H9 (cell line): ENCODE measurements at regions not wholly inside any gene's neighbourhood (a gene's known extent, or its start where the extent isn't known, plus 50 kb on each side); places are given as distances from the start of the nearest gene placed in this dataset.

Experiments used
- DNase-seq: peaks from one replicate; pipeline ENCODE4 v3.0.0-alpha.2; 2017
- H2AFZ ChIP-seq: one replicate; pipeline ENCODE4 v1.6.1; 2013; ENCODE audit warnings: mild to moderate bottlenecking, low read length, control low read depth, moderate library complexity
- H2AK5ac ChIP-seq: 2 replicates; pipeline ENCODE4 v1.6.1; 2013; ENCODE audit warnings: low read length, control low read depth, mixed read lengths; ENCODE audit not compliant: insufficient read length
- H2BK120ac ChIP-seq: one replicate; pipeline ENCODE4 v1.6.1; 2013; ENCODE audit warnings: low read depth, mild to moderate bottlenecking, low read length, control low read depth, inconsistent platforms; ENCODE audit not compliant: poor library complexity, severe bottlenecking
- H2BK12ac ChIP-seq: 2 replicates; pipeline ENCODE4 v1.6.1; 2013; ENCODE audit warnings: low read length, control low read depth, mixed read lengths, low read depth; ENCODE audit not compliant: insufficient read length
- H2BK15ac ChIP-seq: 2 replicates; pipeline ENCODE4 v1.6.1; 2013; ENCODE audit warnings: low read depth, low read length, control low read depth
- H2BK20ac ChIP-seq: one replicate; pipeline ENCODE4 v1.6.1; 2013; ENCODE audit warnings: low read depth, mild to moderate bottlenecking, low read length, control low read depth, inconsistent platforms; ENCODE audit not compliant: poor library complexity, severe bottlenecking
- H2BK5ac ChIP-seq: 2 replicates; pipeline ENCODE4 v1.6.1; 2013; ENCODE audit warnings: low read length, control low read depth, mixed read lengths; ENCODE audit not compliant: insufficient read length
- H3K14ac ChIP-seq: 2 replicates; pipeline ENCODE4 v1.6.1; 2013; ENCODE audit warnings: low read length, control low read depth; ENCODE audit not compliant: insufficient read depth
- H3K18ac ChIP-seq: 2 replicates; pipeline ENCODE4 v1.6.1; 2013; ENCODE audit warnings: low read depth, mild to moderate bottlenecking, mixed read lengths, low read length, control low read depth; ENCODE audit not compliant: insufficient read length
- H3K23ac ChIP-seq: 2 replicates; pipeline ENCODE4 v1.6.1; 2013; ENCODE audit warnings: low read length, control low read depth, mixed read lengths, low read depth; ENCODE audit not compliant: insufficient read length
- H3K23me2 ChIP-seq: 2 replicates; pipeline ENCODE4 v1.6.1; 2013; ENCODE audit warnings: low read depth, mild to moderate bottlenecking, mixed read lengths, low read length, control low read depth; ENCODE audit not compliant: insufficient read length, poor library complexity, severe bottlenecking
- H3K27ac ChIP-seq: 2 replicates; pipeline ENCODE4 v1.5.1; 2013; ENCODE audit warnings: low read length, control low read depth, mixed read lengths, low read depth; ENCODE audit not compliant: insufficient read length
- H3K27me3 ChIP-seq: 2 replicates; pipeline ENCODE4 v1.6.1; 2013; ENCODE audit warnings: low read length, control low read depth, inconsistent platforms; ENCODE audit not compliant: insufficient read depth
- H3K4ac ChIP-seq: 2 replicates; pipeline ENCODE4 v1.6.1; 2013; ENCODE audit warnings: low read depth, mild to moderate bottlenecking, control low read depth, inconsistent platforms, low read length, moderate library complexity
- H3K4me1 ChIP-seq: 2 replicates; pipeline ENCODE4 v1.6.1; 2013; ENCODE audit warnings: low read length, control low read depth, inconsistent platforms; ENCODE audit not compliant: insufficient read depth
- H3K4me2 ChIP-seq: 2 replicates; pipeline ENCODE4 v1.6.1; 2013; ENCODE audit warnings: low read length, control low read depth, mixed read lengths; ENCODE audit not compliant: insufficient read length, insufficient read depth
- H3K56ac ChIP-seq: 2 replicates; pipeline ENCODE4 v1.6.1; 2013; ENCODE audit warnings: low read depth, mild to moderate bottlenecking, mixed read lengths, low read length, control low read depth; ENCODE audit not compliant: insufficient read length
- H3K79me1 ChIP-seq: 2 replicates; pipeline ENCODE4 v1.6.1; 2013; ENCODE audit warnings: low read depth, mild to moderate bottlenecking, moderate library complexity, low read length, control low read depth, inconsistent platforms; ENCODE audit not compliant: insufficient read depth, poor library complexity, severe bottlenecking
- H3K79me2 ChIP-seq: 2 replicates; pipeline ENCODE4 v1.6.1; 2013; ENCODE audit warnings: low read length, control low read depth, inconsistent platforms; ENCODE audit not compliant: insufficient read depth
- H3K9ac ChIP-seq: 2 replicates; pipeline ENCODE4 v1.6.1; 2013; ENCODE audit warnings: low read length, control low read depth, mixed read lengths; ENCODE audit not compliant: insufficient read length; ENCODE audit errors: extremely low read depth
- H3K9me3 ChIP-seq: one replicate; pipeline ENCODE4 v1.6.1; 2013; ENCODE audit warnings: low read depth, low read length, inconsistent platforms; ENCODE audit not compliant: control insufficient read depth
- H3T11ph ChIP-seq: one replicate; pipeline ENCODE4 v1.6.1; 2013; ENCODE audit warnings: mild to moderate bottlenecking, low read length, control low read depth, inconsistent platforms
- H4K20me1 ChIP-seq: one replicate; pipeline ENCODE4 v1.6.1; 2013; ENCODE audit not compliant: control insufficient read depth, insufficient read length, insufficient read depth
- H4K5ac ChIP-seq: 2 replicates; pipeline ENCODE4 v1.6.1; 2013; ENCODE audit warnings: low read depth, mild to moderate bottlenecking, mixed read lengths, low read length, control low read depth; ENCODE audit not compliant: insufficient read length
- H4K8ac ChIP-seq: replicated peaks from 2 replicates; pipeline ENCODE4 v1.6.1; 2013; ENCODE audit warnings: low read length, control low read depth, mixed read lengths, low read depth; ENCODE audit not compliant: insufficient read length
- H4K91ac ChIP-seq: 2 replicates; pipeline ENCODE4 v1.6.1; 2013; ENCODE audit warnings: low read depth, mild to moderate bottlenecking, moderate library complexity, mixed read lengths, low read length, control low read depth; ENCODE audit not compliant: insufficient read length
- H3K27ac Mint-ChIP-seq, 3 experiments: 2 replicates in 2 of 3; 3 replicates in 1 of 3; pipeline ENCODE4 v1.8.0; 2020 to 2021; ENCODE audit warnings: mixed read lengths in 3 of 3, mild to moderate bottlenecking in 1 of 3, moderate library complexity in 1 of 3
- H3K27me3 Mint-ChIP-seq: 2 replicates; pipeline ENCODE4 v1.8.0; 2021; ENCODE audit warnings: low read depth, mild to moderate bottlenecking, moderate library complexity, mixed read lengths
- H3K36me3 Mint-ChIP-seq, 3 experiments: 2 replicates in 2 of 3; 3 replicates in 1 of 3; pipeline ENCODE4 v1.8.0; 2020 to 2021; ENCODE audit warnings: low read depth in 3 of 3, mixed read lengths in 3 of 3; ENCODE audit not compliant: insufficient read depth in 1 of 3
- H3K4me1 Mint-ChIP-seq, 2 experiments: 2 replicates each; pipeline ENCODE4 v1.8.0; 2020; ENCODE audit warnings: mixed read lengths in 2 of 2
- H3K4me3 Mint-ChIP-seq, 2 experiments: 2 replicates in 1 of 2; 3 replicates in 1 of 2; pipeline ENCODE4 v1.8.0; 2020 to 2021; ENCODE audit warnings: mild to moderate bottlenecking in 2 of 2, mixed read lengths in 2 of 2, moderate library complexity in 1 of 2
- H3K9me3 Mint-ChIP-seq, 2 experiments: 2 replicates in 1 of 2; 3 replicates in 1 of 2; pipeline ENCODE4 v1.8.0; 2020; ENCODE audit warnings: mild to moderate bottlenecking in 2 of 2, mixed read lengths in 2 of 2, moderate library complexity in 1 of 2
- WGBS: extraction: QIAGEN DNeasy Blood & Tissue Kit; methylation state at CpG from one replicate; pipeline ENCODE4 v1.1.7; 2013; ENCODE audit warnings: missing lambda C conversion rate, low lambda C conversion rate, mixed read lengths; ENCODE audit not compliant: insufficient read length; ENCODE audit errors: extremely low coverage; 5-methylcytosine and 5-hydroxymethylcytosine counted together
- TF ChIP-seq, protein P1 (sequence below): fragments of 200-600 bp; sonication (generic); conservative IDR thresholded peaks from 3 replicates; pipeline ENCODE4 v1.8.0; 2021; ENCODE audit warnings: antibody characterized with exemption, mild to moderate bottlenecking

DNA sequence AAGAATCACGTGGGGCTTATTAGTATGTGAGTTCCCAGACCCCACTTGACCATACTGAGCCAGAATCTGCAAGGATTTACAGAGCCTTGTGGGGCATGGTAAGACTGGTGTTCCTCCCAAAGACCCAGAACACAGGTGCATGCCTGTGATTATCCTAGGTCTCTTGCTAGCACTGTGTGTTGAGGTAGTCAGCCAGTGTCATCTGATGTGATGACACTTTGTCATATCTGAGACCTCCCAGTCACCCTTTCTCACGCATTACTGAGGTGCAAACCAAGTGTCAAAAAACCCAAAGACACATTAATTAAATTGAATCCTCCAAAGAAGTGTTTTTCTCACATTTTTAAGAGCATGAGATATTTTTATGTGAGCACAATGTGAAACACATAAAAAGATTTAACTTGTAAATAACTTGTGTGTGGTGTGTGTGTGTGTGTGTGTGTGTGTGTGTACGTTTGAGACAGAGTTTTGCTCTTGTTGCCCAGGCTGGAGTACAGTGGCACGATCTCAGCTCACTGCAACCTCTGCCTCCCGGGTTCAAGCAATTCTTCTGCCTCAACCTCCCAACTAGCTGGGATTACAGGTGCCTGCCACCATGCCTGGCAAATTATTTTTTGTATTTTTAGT lies 162.0 kb upstream of the PRPS1L1 start:
- Histone ChIP-seq H3K9me3 (no peaks in the 10 kb centered on the region), H4K20me1 (no peaks in the 10 kb centered on the region), H2AFZ (no peak overlapping the region), H3T11ph (no peak overlapping the region), H3K56ac (no peak overlapping the region), H3K79me2 (no peaks in the 10 kb centered on the region), H2BK20ac (no peak overlapping the region), H4K8ac (no peak overlapping the region), H3K4ac (no peak overlapping the region), H4K91ac (no peak overlapping the region), H3K27ac (no peak overlapping the region), H3K23me2 (no peaks in the 10 kb centered on the region), H3K27me3 (no peaks in the 10 kb centered on the region), H3K23ac (no peak overlapping the region), H2BK120ac (no peak overlapping the region), H3K4me2 (no peak overlapping the region), H4K5ac (no peak overlapping the region), H3K79me1 (no peaks in the 10 kb centered on the region), H3K4me1 (no peaks in the 10 kb centered on the region), H2AK5ac (no peak overlapping the region), H3K18ac (no peak overlapping the region), H3K9ac (no peak overlapping the region), H2BK12ac (no peak overlapping the region), H2BK5ac (no peak overlapping the region), H2BK15ac (no peak overlapping the region), H3K14ac (no peak overlapping the region)
- WGBS = no CpG with 5 or more reads among the region's 5 CpGs
- no peaks in the 10 kb centered on the region for H3K27me3 Mint-ChIP-seq
- H3K36me3 Mint-ChIP-seq = no peaks in the 10 kb centered on the region
- no peaks in the 10 kb centered on the region for H3K4me1 Mint-ChIP-seq
- no peak for DNase-seq
- H3K27ac Mint-ChIP-seq = no peak overlapping the region
- TF ChIP-seq, protein P1, sequence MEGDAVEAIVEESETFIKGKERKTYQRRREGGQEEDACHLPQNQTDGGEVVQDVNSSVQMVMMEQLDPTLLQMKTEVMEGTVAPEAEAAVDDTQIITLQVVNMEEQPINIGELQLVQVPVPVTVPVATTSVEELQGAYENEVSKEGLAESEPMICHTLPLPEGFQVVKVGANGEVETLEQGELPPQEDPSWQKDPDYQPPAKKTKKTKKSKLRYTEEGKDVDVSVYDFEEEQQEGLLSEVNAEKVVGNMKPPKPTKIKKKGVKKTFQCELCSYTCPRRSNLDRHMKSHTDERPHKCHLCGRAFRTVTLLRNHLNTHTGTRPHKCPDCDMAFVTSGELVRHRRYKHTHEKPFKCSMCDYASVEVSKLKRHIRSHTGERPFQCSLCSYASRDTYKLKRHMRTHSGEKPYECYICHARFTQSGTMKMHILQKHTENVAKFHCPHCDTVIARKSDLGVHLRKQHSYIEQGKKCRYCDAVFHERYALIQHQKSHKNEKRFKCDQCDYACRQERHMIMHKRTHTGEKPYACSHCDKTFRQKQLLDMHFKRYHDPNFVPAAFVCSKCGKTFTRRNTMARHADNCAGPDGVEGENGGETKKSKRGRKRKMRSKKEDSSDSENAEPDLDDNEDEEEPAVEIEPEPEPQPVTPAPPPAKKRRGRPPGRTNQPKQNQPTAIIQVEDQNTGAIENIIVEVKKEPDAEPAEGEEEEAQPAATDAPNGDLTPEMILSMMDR = no peak
- H3K4me3 Mint-ChIP-seq = no peak overlapping the region
- peaks cover 0 to 4% of the 10 kb centered on the region in 2 experiments; a peak in 3 of 5 replicates for H3K9me3 Mint-ChIP-seq
